SW480 (cell line): ENCODE measurements at regions not wholly inside any gene's neighbourhood (a gene's known extent, or its start where the extent isn't known, plus 50 kb on each side); places are given as distances from the start of the nearest gene placed in this dataset.

Source experiments
- DNase-seq: peaks from one replicate; pipeline ENCODE4 v3.0.0-alpha.2; 2016; ENCODE audit warnings: low spot score

DNA sequence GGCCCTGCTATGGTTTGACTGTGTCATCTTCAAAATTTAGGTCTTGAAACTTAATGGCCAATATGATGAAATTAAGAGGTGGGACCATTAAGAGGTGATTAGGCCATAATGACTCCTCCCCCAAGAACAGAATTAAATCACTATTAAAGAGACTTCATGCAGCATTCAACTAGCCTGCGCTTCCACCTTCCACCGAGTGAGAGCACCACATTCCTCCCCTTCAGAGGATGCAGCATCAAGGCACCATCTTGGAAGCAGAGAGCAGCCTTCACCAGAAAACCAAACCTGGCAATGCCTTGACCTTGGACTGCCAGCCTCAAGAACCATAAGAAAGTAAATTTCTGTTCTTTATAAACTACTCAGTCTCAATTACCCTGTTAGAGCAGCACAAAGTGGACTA lies 371.1 kb upstream of the NFE2L3 start:
- DNase-seq, result no peak

DNA sequence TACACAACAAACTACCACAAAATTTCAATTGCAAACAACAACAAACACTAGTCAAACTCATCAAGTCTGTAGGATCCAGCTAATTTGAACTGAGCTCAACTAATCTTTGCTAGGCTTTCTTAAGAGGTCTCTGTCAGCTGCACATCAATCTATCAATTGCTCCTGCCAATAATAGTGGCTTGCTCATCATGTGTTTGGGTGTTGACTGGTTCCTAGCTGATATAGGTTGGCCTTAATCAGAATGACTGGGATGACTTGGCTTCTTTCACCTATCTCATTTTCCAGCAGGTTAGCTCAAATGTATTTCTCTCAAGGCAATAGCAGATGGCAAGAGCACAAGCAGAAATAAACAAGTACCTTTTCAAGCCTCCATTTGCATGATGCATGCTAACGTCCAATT lies 370.3 kb upstream of the NFE2L3 start:
- DNase-seq, result no peak

- no peak for DNase-seq
These were observed 365.1 kb upstream of the NFE2L3 start for GRCh38 chr7:25786936-25787335.

GRCh38 chr7:25787336-25787735 lies 364.7 kb upstream of the NFE2L3 start:
- DNase-seq, result no peak

DNA sequence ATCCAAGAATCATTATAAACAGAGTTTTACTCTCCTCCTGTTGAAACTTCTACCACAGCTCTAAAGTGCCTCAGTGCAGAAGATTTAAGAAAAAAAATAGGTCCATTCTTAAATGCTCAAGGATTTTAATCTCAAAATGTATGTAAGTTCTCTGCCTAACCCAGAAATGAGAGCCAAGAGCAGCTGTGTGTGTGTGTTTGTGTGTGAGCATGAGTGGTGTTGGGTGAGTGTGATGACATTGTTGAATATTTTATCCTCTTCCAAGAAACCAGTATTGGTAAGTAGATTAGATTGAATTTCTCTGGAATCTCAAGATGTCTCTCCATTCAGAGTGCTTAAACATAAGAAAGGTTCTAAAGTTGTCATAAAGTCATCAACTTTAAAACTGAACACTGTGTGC lies 363.6 kb upstream of the NFE2L3 start:
- no peak for DNase-seq

GRCh38 chr7:25788961-25789620 lies 362.9 kb upstream of the NFE2L3 start:
- no peak for DNase-seq

DNA sequence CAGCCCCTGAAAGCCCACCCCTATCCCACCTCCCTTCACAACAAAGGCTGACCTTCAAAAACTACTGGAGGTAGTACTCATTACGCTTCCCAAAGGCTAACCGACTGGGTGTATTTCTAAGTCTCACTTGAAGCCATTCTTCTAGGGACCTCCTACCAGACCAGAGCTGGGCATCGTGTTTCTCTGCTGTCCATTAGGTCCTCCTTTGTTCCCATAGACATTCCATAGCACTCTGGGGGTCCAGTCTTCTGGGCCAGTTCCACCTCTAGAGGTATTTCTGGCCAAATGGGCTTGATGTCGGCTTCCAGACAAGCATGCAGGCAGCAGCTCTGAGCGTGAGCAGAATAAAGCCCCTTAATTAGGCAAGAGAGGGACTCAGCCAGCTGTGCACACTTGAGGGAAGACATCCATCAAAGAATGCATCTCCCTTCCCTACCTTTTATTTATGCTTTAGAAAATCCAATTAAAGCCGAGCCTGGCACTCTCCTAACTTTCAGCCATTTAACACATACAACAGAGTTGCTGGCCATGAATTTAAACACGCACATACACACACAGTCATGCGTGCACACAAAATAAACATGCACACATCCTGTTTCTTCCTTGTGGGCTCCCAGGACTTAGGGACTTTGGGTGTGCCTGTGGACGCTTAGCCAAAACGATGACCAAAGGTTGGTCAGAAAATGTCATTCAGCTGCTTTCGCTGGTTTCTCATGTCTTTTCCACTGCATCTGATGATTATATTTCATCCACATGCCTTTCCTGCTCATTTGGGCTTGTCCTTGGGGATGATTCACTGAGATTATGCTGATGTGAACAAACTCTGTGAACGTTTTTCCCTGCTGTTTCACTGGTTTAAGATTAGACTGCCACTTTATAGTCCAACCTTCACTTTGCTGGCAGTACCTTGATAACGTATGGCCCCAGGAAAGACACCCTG lies 362.0 kb upstream of the NFE2L3 start:
- no peak for DNase-seq

GRCh38 chr7:25790963-25791362 lies 361.0 kb upstream of the NFE2L3 start:
- no peak for DNase-seq

DNA sequence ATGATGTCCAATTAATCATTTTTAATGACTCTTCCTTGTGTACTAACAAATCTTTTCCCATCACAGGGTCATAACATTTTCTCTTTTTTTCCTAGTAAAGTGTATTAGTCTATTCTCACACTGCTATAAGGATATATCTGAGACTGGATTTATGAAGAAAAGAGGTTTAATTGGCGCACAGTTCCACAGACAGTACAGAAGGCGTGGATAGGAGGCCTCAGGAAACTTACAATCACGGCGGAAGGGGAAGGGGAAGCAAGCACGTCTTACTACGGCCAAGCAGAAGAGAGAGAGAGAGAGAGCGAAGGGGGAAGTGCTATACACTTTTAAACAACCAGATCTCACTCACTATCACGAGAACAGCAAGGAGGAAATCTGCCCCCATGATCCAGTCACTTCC lies 359.4 kb upstream of the NFE2L3 start:
- no peak for DNase-seq

- DNase-seq, result no peak
These were observed 356.2 kb upstream of the NFE2L3 start for GRCh38 chr7:25795824-25796235.

DNA sequence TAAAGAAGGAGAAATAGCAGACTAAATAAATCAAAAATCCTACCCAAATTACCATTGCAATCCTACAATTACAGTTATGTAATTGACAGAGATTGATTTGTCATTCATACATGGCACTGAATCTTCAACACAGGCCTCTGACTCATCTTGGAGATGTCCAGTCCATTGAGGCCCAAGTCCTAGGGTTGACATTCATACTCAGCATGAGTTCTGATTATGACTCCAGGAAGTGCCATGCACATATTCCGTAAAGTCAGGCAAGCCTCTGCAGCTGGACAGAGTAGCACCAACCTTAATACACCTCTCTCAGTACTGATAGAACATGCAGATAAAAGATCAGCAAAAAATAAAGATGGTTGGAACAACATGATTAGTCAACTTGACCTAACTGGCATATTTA lies 353.7 kb upstream of the NFE2L3 start:
- no peak for DNase-seq

GRCh38 chr7:25801214-25801613 lies 350.8 kb upstream of the NFE2L3 start:
- DNase-seq, result no peak

DNA sequence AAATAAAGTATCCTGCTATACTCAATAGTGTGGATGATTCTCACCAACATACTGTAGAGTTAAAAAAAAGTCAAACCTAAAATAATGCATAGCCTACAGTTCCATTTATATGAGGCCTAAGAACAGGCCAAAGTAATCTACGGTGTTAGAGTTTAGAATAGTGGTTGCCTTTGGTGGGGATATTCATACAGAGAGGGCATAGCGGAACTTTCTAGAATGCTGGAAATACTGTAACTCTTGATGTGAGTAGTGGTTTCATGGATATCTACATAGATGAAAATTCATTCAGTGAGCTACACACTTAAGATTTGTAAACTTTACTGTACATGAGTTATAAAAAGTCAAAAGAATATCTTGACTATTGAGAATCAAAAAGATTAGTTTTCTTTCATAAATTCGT lies 349.9 kb upstream of the NFE2L3 start:
- no peak for DNase-seq

- DNase-seq, result no peak
These were observed 349.5 kb upstream of the NFE2L3 start for GRCh38 chr7:25802473-25802872.

DNA sequence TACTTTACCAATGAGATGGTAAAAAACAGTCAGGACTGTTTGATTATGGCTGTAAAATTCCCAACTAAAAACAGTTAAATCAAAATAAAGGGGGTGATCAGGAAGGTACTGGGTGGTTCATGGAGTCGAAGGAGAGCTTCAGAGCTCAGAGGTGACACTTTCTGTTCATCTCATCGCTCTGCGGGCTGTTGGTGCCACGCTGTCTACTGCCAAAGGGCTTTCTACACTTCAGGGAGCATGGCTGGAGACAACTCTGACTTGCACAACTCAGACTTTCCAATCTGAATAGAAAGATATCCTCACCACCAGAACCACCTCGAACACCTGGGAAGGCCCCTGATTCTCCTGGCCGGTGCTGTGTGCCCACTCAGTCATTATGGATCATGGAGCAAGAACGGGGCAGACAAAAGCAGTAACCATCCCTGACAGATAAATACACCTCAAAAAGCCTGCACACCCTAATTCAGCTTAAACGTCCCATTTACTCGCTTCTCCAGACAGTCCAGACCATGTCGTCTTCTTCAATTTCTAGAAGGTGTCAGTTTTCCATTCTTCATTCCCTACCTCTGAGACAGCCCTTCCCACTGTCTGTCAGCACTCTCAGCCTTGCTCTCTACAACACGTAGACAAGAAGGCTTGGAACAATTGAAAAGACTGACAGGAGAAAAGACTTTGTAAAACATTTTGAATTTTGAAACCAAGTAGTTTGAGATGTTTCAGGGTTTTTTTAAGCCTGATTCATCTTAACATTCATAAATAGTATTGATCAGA lies 348.7 kb upstream of the NFE2L3 start:
- no peak for DNase-seq

DNA sequence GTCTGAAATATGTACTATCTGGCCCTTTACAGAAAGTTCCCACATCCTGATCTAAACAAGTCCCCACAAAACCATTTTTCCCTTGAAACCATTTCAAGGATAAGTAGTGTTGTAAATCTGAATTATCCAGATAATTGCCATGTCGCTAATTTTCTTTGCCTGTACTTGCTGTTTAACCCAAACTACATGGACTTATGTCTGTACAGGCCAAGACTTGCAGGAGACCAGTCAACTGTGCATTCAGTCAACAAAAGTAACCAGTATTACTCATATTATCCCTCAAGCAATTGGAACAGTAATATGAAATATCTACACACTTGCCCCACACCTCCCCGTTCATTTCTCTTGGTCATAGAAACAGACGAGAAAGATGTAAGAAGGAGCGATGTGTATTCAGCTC lies 347.8 kb upstream of the NFE2L3 start:
- no peak for DNase-seq

GRCh38 chr7:25805027-25805687 lies 346.8 kb upstream of the NFE2L3 start:
- DNase-seq, result no peak

DNA sequence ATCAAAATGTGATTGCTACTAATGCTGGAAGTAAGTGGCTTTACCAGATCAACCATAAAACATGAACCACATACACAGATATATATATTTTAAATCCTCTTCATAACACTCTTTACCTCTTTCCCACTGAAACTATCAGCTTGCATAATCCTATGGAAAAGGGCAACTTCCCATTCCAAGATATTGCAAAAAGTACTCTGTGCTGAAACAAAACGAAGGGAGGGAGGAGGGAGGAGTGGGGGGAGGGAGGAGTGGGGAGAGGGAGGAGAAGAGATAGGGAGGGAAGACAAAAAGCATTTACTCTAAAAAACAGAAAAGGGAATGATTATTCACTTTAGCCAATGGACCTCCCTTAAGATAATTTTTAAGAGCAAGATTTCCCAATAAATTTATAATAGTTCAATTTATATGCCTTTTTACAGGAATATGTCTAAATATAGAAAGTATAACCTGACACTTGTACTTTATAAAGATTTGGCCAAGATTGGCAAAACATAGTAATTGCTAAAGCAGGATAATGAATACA lies 344.8 kb upstream of the NFE2L3 start:
- DNase-seq, result no peak

GRCh38 chr7:25809441-25809840 lies 342.6 kb upstream of the NFE2L3 start:
- no peak for DNase-seq

DNA sequence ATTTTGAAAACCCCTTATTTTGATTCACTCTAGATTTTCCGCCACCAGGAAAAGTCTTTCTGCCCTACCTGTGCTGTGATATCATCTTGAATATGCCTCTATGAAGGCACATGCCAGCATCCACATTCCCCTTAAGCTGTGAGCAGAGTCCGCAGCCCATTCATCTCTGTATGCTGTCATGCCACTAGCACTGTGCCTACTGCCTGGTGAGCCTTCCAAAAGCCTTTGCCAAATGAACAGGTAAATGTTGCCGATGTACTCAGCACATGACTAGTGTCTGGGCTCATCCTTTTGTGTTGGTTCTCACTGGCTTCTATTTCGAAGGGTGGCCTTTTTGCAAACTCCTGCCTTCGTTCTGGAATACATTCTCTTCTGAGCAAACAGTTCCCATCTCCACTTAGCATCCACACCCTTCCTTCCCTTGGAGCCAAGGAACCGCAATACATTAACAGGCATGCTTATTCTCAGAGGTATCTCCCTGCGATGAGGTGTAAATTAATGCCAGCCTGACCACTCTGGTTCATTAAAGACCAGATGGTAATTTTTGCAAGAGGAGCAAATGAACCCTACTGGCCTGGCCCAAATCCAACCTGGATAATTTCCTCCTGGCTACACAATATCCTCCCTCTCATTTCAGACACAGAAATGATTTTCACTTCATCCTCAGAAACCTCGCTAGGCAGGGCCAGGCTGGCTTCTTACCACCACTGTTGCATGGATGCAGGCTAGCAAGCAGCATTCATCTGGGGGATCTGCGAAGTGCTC lies 339.7 kb upstream of the NFE2L3 start:
- DNase-seq, result no peak

DNA sequence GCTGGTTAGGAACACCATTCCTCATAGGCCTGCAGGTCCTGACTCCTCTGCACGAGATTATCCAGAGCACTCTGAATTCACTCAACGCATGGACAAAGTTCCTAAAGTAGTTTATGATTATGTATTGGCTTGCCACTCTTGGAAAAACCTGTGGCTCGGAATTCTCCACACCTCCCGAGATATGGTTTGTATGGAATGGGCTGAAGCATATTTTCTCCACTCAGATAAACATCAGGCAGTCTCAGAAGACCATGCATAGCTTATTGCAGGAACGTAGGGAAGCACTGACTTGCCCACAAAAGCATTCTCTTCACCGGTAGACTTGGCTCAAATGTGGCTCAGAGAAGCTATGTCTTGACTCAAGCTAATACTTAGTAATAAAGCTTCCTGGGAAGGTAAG lies 338.6 kb upstream of the NFE2L3 start:
- no peak for DNase-seq
